LoVo (cell line): ENCODE measurements at regions not wholly inside any gene's neighbourhood (a gene's known extent, or its start where the extent isn't known, plus 50 kb on each side); places are given as distances from the start of the nearest gene placed in this dataset.
A peak's percentile ranks its signal among the peaks of the same experiment; 100 is the strongest.
"Not testable (repeated sequence)": the region's sequence is repeated elsewhere in the genome, so short reads cannot be mapped to it uniquely, and the experiment has no call there.

Experiments used
- DNase-seq: peaks from one replicate; pipeline ENCODE4 v3.0.0-alpha.2; 2016; ENCODE audit warnings: low spot score

DNA sequence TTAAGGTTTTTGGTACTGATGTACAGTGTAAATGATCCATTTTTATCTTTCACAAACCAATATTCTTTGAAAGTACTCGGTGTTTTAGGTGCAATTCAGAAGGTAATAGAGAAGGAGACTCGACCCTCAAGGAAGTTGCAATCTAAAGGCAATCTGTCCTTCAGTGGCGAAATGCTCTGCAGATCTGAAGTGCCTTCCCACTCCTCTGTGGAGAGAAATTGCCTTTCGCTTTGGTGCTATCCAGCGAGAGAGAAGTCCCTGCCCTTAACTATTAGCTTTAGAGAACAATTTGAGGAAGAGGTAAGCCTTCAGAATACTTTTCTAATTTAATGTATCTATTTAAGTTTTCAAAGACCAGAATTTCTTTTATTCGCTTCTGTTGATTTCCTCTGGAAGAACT is 371.8 kb upstream of the FANCL start:
- DNase-seq: no peak

DNA sequence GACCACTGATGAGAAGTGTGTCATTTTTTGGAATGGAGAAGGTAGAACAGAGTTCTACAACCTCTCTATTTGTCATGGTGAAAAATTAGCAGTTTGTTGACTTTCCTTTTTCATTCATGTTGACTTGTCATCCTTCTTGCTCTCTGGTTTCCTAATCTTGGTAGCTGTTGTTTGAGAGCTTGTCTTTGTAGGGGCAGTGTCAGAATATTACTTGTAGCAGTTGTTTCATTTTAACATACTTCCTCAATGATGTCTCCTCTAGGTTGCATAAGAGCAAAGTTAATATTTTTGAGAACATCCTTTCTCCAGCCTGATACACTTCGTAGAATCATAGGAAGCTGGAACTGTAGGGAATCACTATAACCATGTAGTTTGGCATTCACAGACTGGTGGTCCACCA is 368.2 kb upstream of the FANCL start:
- no peak for DNase-seq

DNA sequence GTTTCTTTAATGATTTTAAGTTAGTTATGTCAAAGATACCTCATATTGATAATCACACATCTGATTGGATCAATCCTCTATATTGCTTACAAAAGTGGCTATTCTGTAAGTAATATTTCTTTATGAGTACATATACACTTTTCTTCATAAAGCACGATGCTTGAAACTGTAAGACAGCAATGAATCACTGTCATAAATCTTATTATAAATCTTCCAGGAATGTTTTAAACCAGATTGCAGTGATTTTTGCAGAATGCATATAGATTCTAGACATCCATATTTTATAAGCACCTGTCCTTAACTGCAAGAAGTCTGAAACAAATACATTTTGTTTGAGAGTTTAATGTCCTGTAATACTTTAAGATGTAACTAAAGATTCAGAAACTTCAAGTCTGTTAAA is 367.0 kb upstream of the FANCL start:
- no peak for DNase-seq

GRCh38 chr2:58607448-58607847 is 366.3 kb upstream of the FANCL start:
- no peak for DNase-seq

DNA sequence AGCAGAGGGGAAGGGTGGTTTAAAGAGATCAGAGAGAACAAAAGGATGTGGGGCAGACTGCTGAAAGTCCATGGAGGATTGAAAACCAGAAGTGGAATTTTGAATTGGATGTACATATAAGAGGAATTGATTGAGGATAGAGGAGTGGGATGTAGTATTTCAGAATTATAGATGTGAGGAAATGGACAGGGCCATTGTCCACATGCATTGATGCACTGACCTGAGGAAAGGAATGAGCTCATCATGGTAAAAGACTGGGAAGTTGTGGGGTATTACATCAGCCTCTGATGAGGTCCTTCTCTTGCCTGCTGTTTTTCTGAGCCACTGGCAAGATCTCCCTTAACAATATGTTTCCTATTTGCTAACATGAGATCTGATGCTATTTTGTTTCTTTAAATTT is 365.7 kb upstream of the FANCL start:
- no peak for DNase-seq

DNA sequence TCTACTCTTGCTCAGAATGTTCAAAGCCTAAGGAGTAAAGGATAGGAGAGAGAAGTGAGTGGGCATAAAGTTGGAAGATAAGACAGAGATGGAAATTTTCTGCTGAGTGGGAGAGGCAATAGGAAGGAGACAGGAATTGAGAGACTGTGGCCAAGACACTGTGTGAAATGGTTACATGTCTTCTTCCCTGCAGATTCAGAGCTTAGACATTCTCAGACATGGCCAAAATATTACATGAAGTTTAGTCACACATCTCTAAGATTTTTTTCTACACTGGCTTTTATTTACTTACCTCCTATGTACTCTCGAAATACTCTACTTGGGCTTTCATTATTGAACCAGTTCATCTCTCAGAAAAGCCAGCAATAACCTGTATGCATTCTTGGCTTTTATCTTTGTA is 363.0 kb upstream of the FANCL start:
- no peak for DNase-seq

DNA sequence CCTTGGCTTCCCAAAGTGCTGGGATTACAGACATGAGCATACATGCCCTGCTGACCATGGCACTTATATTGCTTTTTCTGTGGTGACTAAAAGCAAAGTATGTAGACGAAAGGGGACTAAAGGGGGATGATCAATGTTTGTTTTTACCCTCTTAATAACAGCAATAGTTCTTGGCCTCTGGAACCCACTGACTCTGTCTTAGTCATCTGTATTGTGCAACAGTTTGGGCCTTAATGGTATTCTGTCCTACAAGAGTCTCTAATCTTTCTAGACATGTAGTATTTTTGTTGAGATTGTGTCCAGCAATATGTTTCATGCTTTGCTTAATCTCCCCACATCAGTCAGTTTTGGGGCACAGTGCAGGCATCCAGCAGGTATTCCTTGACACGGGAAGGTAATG is 359.9 kb upstream of the FANCL start:
- DNase-seq: no peak

- DNase-seq: no peak
These were observed 357.0 kb upstream of the FANCL start for GRCh38 chr2:58598171-58598570.

GRCh38 chr2:58595714-58596113 is 354.6 kb upstream of the FANCL start:
- DNase-seq: no peak

- DNase-seq: no peak
These were observed 353.6 kb upstream of the FANCL start for GRCh38 chr2:58594762-58595161.

DNA sequence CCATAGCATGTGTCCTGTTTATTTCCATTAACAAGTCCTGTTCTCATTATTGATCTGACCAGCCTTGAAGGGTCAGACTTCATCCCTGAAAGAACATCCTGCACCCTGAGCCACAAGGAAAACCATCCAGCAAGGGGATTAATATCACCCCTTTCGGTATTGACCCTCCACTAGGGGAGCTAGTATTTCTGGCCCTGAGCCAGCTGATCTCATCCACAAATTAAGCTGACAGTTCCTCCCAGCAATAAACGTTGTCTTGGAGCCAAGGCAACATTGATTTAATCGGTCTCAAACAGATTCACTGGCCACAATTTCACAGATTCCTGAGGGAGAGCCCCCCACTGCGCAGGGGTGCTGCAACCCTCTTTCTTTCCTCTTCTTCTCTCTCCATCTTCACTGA is 353.1 kb upstream of the FANCL start:
- no peak for DNase-seq

DNA sequence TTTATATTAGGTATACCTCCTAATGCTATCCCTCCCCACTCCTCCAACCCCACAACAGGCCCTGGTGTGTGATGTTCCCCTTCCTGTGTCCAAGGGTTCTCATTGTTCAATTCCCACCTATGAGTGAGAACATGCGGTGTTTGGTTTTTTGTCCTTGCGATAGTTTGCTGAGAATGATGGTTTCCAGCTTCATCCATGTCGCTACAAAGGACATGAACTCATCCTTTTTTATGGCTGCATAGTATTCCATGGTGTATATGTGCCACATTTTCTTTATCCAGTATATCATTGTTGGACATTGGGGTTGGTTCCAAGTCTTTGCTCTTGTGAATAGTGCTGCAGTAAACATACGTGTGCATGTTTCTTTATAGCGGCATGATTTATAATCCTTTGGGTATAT is 345.1 kb upstream of the FANCL start:
- not testable (repeated sequence) for DNase-seq

DNA sequence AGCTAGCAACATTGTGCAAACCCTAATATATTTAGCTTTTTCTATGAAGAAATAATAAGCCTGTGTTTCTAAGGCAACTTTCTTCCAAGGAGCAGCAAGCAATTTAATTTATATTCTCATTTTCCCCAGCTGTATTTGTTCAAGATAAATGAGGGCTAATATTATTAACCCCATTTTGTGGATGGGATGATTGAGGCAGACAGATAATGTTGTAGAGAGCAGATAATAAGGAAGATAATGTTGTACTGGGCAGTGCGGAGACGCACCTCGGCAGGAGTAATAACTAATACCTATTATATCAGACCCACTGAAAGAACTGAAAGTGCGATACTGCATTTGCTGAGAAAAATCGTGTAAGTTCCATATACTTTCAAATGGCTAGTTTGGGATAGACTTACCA is 344.1 kb upstream of the FANCL start:
- DNase-seq: no peak

- no peak for DNase-seq
These were observed 343.5 kb upstream of the FANCL start for GRCh38 chr2:58584606-58585118.

GRCh38 chr2:58578276-58578675 is 337.2 kb upstream of the FANCL start:
- DNase-seq: no peak

GRCh38 chr2:58574873-58575272 is 333.7 kb upstream of the FANCL start:
- DNase-seq: no peak

GRCh38 chr2:58572731-58573130 is 331.6 kb upstream of the FANCL start:
- no peak for DNase-seq

DNA sequence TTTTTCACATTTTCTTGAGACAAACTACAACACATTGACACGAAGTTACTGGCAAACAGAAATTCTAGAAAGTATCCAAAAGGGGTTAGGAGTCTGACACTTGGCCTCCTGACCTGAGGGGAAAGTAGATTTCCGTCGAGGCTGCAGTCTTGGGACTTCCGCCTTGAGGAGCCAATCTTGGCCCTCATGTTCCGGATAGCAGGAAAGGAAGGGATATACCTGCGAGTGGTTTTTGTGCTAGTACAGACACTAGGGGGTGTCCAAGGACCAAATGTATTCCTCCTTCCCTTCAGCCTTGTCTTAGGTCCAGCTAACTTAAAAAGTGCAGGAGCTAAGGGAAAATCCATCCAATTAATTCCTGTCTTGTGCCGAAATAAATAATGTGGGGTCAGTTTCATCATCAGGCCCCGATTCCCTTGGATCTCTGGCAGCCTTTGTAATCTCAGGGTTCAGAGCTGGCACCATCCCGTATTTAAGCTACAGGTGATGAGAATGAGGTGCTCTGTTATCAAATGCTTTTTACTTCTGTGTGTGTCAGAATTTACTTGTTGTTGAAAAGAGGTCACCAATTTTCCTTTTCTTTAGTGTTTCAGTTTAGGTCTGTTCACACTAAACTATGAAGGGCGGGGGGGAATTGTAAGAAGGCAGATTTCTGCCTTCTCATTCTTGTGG is 330.2 kb upstream of the FANCL start:
- DNase-seq: peak; percentile 63

DNA sequence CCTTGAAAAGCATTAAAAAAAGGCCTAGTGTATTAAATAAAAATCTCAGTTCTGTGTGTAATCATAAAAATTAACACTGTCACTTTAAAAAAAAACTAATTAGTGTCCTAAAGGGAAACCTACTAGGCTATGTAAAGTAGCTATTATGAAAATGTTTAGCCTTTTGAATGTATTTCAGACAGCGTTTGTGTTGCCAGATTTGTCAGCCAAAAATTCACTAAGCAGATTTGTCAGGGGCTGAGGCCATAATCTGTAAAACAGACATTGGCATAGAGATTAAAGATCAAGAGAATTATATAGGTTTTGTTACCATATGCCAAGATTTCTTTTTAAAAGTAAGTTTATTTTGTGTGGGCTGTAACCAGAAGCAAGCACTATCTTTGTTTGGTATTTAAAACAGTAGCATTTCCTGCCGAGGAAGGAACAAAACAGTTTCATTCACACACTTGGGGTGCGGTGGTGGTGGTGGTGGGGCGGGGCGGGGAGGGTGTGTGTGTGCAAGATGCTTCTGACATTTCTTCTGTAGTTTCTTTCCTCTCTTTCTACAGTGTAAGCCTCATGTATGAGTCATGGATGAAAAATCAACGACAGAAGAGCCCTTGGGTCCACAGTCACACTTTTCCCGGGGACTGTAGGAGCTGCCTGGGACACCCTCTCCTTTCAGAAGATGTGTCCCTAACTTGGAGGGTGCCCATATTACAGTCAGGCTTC is 328.5 kb upstream of the FANCL start:
- no peak for DNase-seq

DNA sequence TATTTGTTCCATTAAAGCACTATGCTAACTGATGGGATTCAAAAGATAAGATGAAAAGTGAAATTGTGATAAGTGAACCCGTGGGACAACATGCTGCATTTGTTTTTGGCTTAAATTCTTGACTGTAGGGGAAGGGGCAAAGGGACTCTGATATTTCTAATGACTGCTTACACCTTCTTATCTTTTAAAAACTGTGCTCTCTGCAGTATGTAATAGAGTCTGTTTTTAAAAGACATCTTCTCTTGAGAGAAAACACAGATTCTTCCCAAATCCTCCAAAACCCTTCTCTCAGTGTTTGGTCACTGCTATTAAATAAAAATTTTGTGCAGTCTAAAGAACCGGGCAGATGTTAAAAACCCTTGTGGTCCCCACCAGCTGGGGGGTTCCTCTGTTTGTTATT is 327.8 kb upstream of the FANCL start:
- no peak for DNase-seq

DNA sequence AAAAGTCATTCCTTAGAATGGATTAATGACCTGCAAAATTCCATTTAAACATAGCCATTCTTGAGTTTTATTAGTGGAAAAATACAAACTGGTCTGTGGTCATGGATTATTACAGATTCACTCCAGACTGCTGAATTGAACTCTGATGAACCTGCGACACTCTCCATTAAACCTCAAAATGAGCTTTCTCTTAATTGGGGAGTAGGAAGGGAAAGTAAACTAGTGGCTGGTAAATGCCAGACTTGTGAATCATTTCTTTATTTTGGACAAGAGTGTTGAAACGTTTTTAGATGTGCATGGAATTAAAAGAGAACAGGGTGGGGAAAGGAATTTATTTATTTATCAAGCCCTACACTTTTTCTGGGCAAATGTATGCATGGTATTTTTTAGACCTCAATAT is 321.2 kb upstream of the FANCL start:
- no peak for DNase-seq

GRCh38 chr2:58560531-58560930 is 319.4 kb upstream of the FANCL start:
- no peak for DNase-seq

DNA sequence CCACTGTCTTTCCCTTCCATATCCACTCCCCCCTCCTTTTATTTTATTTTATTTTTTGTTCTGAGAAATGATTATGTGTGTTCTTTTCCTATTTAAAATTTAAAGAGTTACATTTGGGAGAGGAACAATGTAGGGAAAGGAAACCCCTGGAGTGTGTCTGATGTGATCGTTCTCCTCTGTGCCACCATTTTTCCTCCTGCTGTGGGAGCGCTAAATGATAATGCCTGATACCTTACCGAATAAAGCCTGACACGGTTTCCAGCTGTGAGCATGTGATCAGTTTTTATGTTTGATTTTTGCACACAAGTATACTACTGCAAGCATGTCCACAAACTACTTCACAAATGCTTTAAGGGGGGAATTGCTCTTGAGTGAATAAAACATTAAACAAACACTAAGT is 317.8 kb upstream of the FANCL start:
- no peak for DNase-seq

- DNase-seq: no peak
These were observed 316.1 kb upstream of the FANCL start for GRCh38 chr2:58557176-58557575.
